Fibroblast of skin of right biceps (primary cell): ENCODE measurements at regions not wholly inside any gene's neighbourhood (a gene's known extent, or its start where the extent isn't known, plus 50 kb on each side); places are given as distances from the start of the nearest gene placed in this dataset.
"Not testable (repeated sequence)": the region's sequence is repeated elsewhere in the genome, so short reads cannot be mapped to it uniquely, and the experiment has no call there.

Source experiments
- DNase-seq: peaks from one replicate; pipeline ENCODE4 v3.0.0-alpha.2; 2013

GRCh38 chr6:25192590-25193459, 86.3 kb upstream of the CARMIL1 start:
- DNase-seq, result peak; percentile 84

DNA sequence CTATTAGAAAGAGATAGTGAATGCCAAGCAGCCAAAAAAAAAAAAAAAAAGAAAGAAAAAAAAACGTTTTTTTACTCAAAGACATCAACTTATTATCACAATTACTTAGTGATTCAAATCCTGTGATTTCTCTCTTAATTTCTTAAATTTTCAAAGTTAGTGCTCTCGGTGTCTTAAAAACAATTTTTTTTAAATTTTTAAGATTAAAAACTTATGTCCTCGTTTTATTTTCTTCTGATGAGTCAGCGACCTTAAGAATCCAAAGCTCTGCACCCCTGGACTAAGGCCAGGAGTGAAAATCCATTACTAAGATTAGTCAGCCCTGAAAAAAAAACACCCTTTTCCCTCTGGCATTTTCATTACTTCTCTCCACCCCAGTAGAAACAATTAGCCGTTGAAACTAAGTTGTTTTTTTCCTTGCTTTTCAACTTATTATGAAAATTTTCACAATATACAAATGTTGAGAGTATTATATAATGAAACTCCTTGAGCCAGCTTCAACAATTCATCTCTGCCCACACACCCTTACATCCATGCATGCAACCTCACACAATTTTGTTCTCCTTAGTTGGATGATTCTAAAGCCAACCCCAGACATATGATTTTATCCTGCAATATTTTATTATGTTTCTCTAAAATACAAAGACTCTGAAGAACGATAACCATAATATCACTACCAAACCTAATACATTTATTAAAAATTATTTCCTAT, 85.6 kb upstream of the CARMIL1 start:
- peak; percentile 98 for DNase-seq

GRCh38 chr6:25194172-25194678, 84.9 kb upstream of the CARMIL1 start:
- no peak for DNase-seq

- DNase-seq, result no peak
These were observed 82.7 kb upstream of the CARMIL1 start for GRCh38 chr6:25196464-25196863.

GRCh38 chr6:25197111-25197510, 82.1 kb upstream of the CARMIL1 start:
- DNase-seq, result no peak

GRCh38 chr6:25199544-25199943, 79.6 kb upstream of the CARMIL1 start:
- DNase-seq, result no peak

- DNase-seq, result peak; percentile 82
These were observed 76.7 kb upstream of the CARMIL1 start for GRCh38 chr6:25202504-25202903.

DNA sequence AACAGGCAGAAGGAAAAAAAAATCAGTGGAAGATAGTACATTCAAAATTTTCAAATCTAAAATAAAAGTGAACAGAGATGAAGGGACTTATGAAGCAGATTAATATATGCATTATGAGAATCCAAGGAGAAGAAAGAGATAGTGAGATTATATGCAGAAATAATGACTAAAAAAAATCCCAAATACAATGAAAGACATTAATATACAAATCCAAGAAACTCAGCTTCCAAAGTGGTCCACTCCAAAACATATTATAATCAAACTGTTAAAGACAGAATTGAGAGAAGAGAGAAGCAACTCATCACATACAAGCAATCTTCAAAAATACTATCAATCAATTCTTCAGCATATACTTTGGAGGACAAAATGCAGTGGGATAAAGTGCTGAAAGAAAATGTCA, 73.5 kb upstream of the CARMIL1 start:
- no peak for DNase-seq

GRCh38 chr6:25207453-25208155, 71.6 kb upstream of the CARMIL1 start:
- not testable (repeated sequence) for DNase-seq

DNA sequence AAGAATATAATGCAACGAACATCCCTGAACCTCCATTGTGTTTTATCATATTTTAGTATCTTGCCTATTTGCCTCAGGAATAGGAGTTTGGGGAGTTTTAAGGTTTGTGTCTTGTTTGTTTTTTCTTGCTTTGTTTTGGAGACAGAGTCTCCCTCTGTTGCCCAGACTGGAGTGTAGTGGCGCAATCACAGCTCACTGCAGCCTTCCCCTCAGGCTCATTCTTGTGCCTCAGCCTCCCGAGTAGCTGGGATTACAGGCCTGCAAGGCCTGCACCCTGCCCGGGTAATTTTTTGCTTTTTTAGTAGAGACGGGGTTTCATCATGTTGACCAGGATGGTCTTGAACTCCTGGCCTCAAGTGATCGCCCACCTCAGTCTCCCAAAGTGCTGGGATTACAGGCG, 63.3 kb upstream of the CARMIL1 start:
- DNase-seq, result no peak

DNA sequence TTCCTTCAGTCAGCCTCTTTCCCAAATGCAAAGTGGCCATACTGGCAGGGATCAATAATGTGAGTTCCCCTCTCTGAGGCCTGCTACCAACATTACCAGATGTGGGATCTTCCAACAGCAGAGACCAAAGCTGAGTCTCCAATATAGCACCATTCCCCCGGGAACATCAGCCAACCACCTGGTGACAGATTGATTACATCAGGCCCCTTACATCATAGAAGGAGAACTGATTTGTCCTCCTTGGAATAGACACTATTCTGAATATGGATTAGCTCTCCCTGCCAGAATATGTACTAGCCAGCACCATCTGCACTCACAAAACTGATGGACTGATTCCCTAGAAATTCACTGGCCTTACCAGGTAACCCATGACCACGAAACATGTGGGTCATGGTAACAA, 61.9 kb upstream of the CARMIL1 start:
- peak; percentile 25 for DNase-seq

- no peak for DNase-seq
These were observed 61.3 kb upstream of the CARMIL1 start for GRCh38 chr6:25217829-25218228.

DNA sequence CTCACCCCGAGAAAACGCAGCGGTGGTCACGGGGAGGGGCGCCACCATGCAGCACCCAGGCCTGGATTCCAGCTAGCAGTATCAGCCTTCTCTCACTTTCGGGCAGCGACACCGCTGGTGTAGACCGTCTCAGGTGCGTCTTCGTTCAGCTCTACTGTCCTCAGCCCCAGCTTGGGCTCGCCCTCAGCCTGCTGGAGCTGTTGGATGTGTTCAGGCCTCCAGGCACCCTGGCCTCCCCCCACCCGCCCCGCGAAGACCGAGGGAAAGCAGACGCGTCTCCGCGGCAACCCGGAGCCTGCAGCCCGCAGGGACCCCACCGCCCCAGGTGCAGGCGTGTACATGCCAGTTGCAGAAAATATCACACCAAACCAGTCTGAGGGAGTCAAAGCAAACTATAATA, 60.8 kb upstream of the CARMIL1 start:
- no peak for DNase-seq

GRCh38 chr6:25219216-25219916, 59.8 kb upstream of the CARMIL1 start:
- no peak for DNase-seq

- no peak for DNase-seq
These were observed 59.3 kb upstream of the CARMIL1 start for GRCh38 chr6:25219917-25220278.

DNA sequence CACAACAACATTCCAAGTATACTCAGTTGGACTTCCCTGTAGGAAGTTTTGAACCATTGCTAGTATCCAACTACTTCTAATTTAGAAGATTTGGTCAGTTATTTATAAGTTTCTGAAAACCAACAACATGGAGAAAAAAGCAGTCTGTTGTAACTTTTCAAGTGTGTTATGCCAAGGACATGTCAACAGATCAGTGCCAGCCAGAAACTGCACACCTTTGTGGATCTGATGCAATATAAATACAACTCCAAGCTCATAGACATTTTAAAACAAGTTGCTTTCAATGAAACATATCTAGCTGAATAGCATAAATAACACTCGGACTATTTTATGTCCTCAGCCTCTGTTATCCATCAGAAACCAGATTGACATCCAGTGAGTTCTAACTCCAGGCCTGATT, 58.3 kb upstream of the CARMIL1 start:
- DNase-seq, result no peak

DNA sequence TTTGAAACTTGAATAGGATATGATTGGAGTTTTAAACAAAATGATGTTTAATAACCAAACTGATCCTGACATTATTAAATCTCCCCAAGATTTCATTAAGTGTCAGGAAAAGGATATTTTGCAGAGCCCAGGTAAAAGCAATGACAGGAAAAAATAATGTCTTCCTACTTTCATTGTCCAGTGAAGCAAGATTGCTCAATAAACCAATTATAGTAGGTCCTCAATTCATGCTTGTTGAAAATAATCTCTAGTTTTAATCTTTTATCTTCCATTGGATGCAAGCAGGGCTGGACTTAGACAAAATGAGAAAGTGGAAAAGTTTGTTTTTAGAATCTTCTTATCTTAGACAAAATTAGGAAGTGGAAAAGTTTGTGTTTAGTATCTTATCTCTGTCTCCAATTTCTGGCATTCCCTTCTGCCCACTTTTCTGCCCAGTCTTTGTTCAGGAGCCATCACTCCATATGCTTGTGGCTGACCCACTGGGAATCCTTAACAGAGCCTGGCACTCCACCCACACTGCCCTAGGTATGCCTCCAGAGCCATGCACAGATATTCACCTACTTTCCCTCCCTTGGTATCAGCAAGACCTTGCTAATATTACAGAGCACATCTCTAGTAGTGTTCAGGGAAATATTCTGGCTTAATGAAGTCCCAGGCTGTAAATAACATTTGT, 57.0 kb upstream of the CARMIL1 start:
- no peak for DNase-seq

- DNase-seq, result peak; percentile 75
These were observed 55.6 kb upstream of the CARMIL1 start for GRCh38 chr6:25223490-25223991.

DNA sequence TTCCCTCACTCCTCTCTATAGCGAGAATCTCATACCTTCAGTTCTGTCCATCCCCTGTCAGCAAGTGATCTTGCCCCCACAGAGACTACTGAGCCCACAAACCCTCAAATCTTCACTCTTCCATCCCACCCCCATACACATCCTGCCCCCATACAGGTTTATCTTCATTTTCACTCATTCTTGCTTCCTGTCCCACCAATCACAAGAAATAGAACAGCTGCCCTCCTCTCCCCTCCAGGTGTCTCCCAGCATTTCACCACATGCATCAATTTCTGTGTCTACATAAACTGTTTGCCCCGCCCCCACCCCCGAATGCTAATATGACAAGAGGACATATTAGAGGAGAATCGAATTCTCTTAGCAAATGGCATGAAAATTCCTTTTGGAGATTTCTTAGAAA, 54.9 kb upstream of the CARMIL1 start:
- no peak for DNase-seq

- DNase-seq, result no peak
These were observed 51.3 kb upstream of the CARMIL1 start for GRCh38 chr6:25227854-25228253.
